Activated CD8-positive, alpha-beta memory T cell treated with anti-CD3 and anti-CD28 coated beads, Interleukin-2, amount 10 ng/mL, durations not matched to agents 7 days and 5 days (primary cell): ENCODE measurements at regions not wholly inside any gene's neighbourhood (a gene's known extent, or its start where the extent isn't known, plus 50 kb on each side); places are given as distances from the start of the nearest gene placed in this dataset.

ENCODE experiments used
- ATAC-seq: fragments of 150-1000 bp; cut with Tn5 transposase; one replicate; pipeline ENCODE4 v1.10.0; 2021; ENCODE audit warnings: moderate library complexity
- CTCF ChIA-PET: fragments of 350-600 bp; sonication (Branson Sonifier 250); formaldehyde crosslinking; loops from one replicate; lab custom pipeline; 2021; ENCODE audit warnings: antibody characterized with exemption; lab: Charles Lee
- DNase-seq: peaks from one replicate; pipeline ENCODE4 v3.0.0-alpha.2; 2020
- H3K27ac Mint-ChIP-seq: one replicate; pipeline ENCODE4 v1.8.0; 2021; ENCODE audit warnings: mild to moderate bottlenecking, mixed read lengths
- H3K27me3 Mint-ChIP-seq: one replicate; pipeline ENCODE4 v1.8.0; 2021; ENCODE audit warnings: mixed read lengths
- H3K36me3 Mint-ChIP-seq: one replicate; pipeline ENCODE4 v1.8.0; 2021; ENCODE audit warnings: mild to moderate bottlenecking, mixed read lengths
- H3K4me1 Mint-ChIP-seq: one replicate; pipeline ENCODE4 v1.8.0; 2021; ENCODE audit warnings: mixed read lengths
- H3K4me3 Mint-ChIP-seq: one replicate; pipeline ENCODE4 v1.8.0; 2021; ENCODE audit warnings: mild to moderate bottlenecking, moderate library complexity, mixed read lengths
- H3K9me3 Mint-ChIP-seq: one replicate; pipeline ENCODE4 v1.8.0; 2022; ENCODE audit warnings: low read depth, mixed read lengths

DNA sequence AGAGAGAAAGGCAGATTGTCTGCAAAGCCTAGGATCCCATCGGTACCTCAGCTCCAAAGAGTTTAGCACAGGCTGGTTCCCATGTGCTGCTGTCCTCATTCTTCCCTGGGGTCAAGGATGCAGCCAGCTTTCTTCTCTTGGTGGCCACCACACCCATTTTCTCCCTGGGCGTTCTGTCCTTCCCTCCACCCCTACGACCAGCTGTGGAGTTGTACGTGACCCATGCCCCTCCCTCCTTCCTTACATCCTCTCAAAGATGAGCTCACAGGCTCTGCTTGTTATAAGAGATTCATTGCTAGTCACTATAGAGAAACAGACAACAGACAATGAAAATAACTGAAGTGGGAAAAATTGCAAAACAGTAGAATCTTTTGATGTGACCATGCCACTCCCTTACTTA lies 74.0 kb upstream of the KLF3 start:
- Mint-ChIP-seq H3K4me1 (no peaks in the 10 kb centered on the region), H3K27ac (no peak overlapping the region), H3K9me3 (no peaks in the 10 kb centered on the region), H3K27me3 (no peaks in the 10 kb centered on the region), H3K4me3 (no peak overlapping the region), H3K36me3 (peaks cover 1% of the 10 kb centered on the region)
- no peak for DNase-seq
- no peak for ATAC-seq
- CTCF ChIA-PET: no interaction called here

- peaks cover 1% of the 10 kb centered on the region for H3K36me3 Mint-ChIP-seq
- ATAC-seq: no peak
- CTCF ChIA-PET: interaction anchor here (0.6 to 1.1 kb wide), 2 partner anchors 26 to 46 kb away, joined by 3 read pairs; no protein-coding TSS in a partner anchor
- no peak for DNase-seq
- H3K27me3 Mint-ChIP-seq: no peaks in the 10 kb centered on the region
- no peak overlapping the region for H3K4me3 Mint-ChIP-seq
- no peaks in the 10 kb centered on the region for H3K4me1 Mint-ChIP-seq
- H3K9me3 Mint-ChIP-seq: no peaks in the 10 kb centered on the region
- H3K27ac Mint-ChIP-seq: no peak overlapping the region
Observed at GRCh38 chr4:38591617-38592337, 72.2 kb upstream of the KLF3 start.

- DNase-seq: no peak
- Mint-ChIP-seq H3K36me3 (no peaks in the 10 kb centered on the region), H3K27me3 (no peaks in the 10 kb centered on the region), H3K4me3 (no peak overlapping the region), H3K4me1 (peaks cover 2% of the 10 kb centered on the region), H3K27ac (no peak overlapping the region), H3K9me3 (no peaks in the 10 kb centered on the region)
- CTCF ChIA-PET: no interaction called here
- ATAC-seq: no peak
Observed at GRCh38 chr4:38598489-38598888, 65.5 kb upstream of the KLF3 start.

- DNase-seq: no peak
- Mint-ChIP-seq H3K4me1 (peaks cover 17% of the 10 kb centered on the region), H3K9me3 (no peaks in the 10 kb centered on the region), H3K27ac (no peak overlapping the region), H3K27me3 (no peaks in the 10 kb centered on the region), H3K4me3 (no peak overlapping the region), H3K36me3 (no peaks in the 10 kb centered on the region)
- CTCF ChIA-PET: no interaction called here
- no peak for ATAC-seq
Observed at GRCh38 chr4:38600575-38600974, 63.4 kb upstream of the KLF3 start.

GRCh38 chr4:38601244-38601915 lies 62.6 kb upstream of the KLF3 start:
- ATAC-seq (no peak), DNase-seq (no peak)
- Mint-ChIP-seq H3K9me3 (no peaks in the 10 kb centered on the region), H3K4me3 (no peak overlapping the region), H3K4me1 (peaks cover 19% of the 10 kb centered on the region), H3K36me3 (no peaks in the 10 kb centered on the region), H3K27me3 (no peaks in the 10 kb centered on the region), H3K27ac (no peak overlapping the region)
- CTCF ChIA-PET: no interaction called here

DNA sequence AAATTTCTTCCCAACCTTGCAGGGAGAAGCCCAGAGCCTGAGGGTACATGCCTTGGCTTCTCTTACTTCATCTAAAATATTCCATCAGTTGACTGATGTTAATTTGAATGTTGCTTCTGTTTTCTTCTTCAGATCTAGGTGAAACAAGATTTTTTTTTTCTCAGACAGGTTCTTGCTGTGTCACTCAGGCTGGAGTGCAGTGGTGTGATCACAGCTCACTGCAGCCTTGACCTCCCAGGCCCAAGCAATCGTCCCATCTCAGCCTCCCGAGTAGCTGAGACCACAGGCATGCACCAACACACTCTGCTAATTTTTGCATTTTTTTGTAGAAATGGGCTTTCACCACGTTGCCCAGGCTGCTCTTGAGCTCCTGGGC lies 62.1 kb upstream of the KLF3 start:
- H3K4me1 Mint-ChIP-seq: peaks cover 19% of the 10 kb centered on the region
- no peaks in the 10 kb centered on the region for H3K36me3 Mint-ChIP-seq
- no peak overlapping the region for H3K27ac Mint-ChIP-seq
- no peak for ATAC-seq
- no peaks in the 10 kb centered on the region for H3K9me3 Mint-ChIP-seq
- no peaks in the 10 kb centered on the region for H3K27me3 Mint-ChIP-seq
- CTCF ChIA-PET: no interaction called here
- H3K4me3 Mint-ChIP-seq: no peak overlapping the region
- DNase-seq: no peak

- Mint-ChIP-seq H3K27ac (no peak overlapping the region), H3K36me3 (no peaks in the 10 kb centered on the region), H3K9me3 (no peaks in the 10 kb centered on the region), H3K27me3 (no peaks in the 10 kb centered on the region), H3K4me1 (peaks cover 18% of the 10 kb centered on the region), H3K4me3 (no peak overlapping the region)
- no peak for ATAC-seq
- DNase-seq: no peak
- CTCF ChIA-PET: no interaction called here
Observed at GRCh38 chr4:38603652-38604051, 60.3 kb upstream of the KLF3 start.

- Mint-ChIP-seq H3K4me1 (peaks cover 21% of the 10 kb centered on the region), H3K36me3 (no peaks in the 10 kb centered on the region), H3K27me3 (no peaks in the 10 kb centered on the region), H3K4me3 (no peak overlapping the region), H3K9me3 (no peaks in the 10 kb centered on the region), H3K27ac (no peak overlapping the region)
- DNase-seq (no peak), ATAC-seq (no peak)
- CTCF ChIA-PET: no interaction called here
Observed at GRCh38 chr4:38605181-38605752, 58.7 kb upstream of the KLF3 start.

DNA sequence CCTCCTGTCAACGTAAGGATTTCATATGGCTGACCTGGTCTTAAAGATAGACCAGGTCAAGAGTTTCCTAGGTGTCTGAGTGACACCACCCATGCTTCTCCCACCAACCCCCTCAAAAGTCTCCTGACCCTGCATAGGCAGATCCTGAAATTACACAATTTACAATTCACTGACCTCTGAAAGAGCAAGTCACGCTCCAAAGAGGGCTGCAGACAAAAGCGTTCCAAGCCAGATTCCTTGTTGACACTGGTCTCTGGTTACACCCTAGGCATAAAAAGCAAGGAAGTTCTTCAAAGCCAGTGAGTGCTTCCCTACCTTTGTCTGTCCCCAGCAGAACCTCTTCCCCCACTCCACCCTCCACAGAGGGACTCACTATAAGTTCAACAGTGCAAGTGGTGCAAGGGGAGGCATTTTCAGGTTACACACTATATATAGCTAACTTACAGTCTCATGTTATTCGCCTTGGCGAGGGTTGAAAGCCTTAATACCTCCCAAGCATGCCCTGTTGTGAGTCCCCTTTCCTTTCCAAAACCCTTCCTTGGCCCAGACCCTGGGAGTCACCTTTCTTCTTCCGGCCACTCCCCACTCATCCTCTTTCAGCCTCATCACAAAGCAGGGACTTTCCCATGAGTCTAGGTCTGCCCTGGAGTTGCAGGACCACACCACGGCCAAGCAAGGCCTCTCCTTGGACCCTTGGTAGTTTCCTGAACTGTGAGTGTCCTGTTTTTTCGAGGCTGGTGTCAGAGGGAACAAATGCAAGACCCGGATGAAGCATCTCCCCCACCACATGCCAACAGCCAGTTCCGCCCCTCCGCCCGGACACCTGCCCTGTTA lies 58.0 kb upstream of the KLF3 start:
- H3K4me3 Mint-ChIP-seq: no peak overlapping the region
- ATAC-seq: no peak
- no peaks in the 10 kb centered on the region for H3K9me3 Mint-ChIP-seq
- no peak for DNase-seq
- CTCF ChIA-PET: no interaction called here
- H3K27me3 Mint-ChIP-seq: no peaks in the 10 kb centered on the region
- H3K4me1 Mint-ChIP-seq: peaks cover 21% of the 10 kb centered on the region
- H3K27ac Mint-ChIP-seq: no peak overlapping the region
- no peaks in the 10 kb centered on the region for H3K36me3 Mint-ChIP-seq

GRCh38 chr4:38606587-38606905 lies 57.5 kb upstream of the KLF3 start:
- H3K27ac Mint-ChIP-seq: no peak overlapping the region
- CTCF ChIA-PET: no interaction called here
- no peaks in the 10 kb centered on the region for H3K36me3 Mint-ChIP-seq

DNA sequence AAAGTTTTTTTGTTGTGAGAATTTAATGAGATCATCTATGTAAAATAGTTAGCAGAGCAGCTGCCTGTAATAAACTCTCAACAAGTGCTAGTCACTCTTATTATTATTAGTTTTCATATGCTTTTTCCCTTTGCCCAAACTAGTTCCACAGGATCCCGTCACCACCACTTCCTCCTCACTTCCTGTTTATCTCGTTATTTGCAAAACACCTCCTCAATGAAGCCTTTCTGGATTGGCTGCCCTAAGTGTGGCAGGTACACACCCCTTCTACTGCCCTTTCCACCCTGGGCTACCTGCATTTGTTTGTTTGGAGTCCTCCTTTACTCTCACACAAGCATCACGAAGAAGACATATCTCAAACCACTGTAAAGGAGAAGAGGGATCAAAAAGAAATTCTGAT lies 54.4 kb upstream of the KLF3 start:
- CTCF ChIA-PET: no interaction called here
- DNase-seq (no peak), ATAC-seq (no peak)
- Mint-ChIP-seq H3K4me3 (no peak overlapping the region), H3K9me3 (no peaks in the 10 kb centered on the region), H3K27me3 (no peaks in the 10 kb centered on the region), H3K36me3 (no peaks in the 10 kb centered on the region), H3K4me1 (peaks cover 16% of the 10 kb centered on the region), H3K27ac (no peak overlapping the region)

More at GRCh38 chr4:38606587-38606905, 57.5 kb upstream of the KLF3 start:
- H3K27me3 Mint-ChIP-seq: no peaks in the 10 kb centered on the region
- no peak overlapping the region for H3K4me3 Mint-ChIP-seq
- DNase-seq (no peak), ATAC-seq (no peak)
- no peaks in the 10 kb centered on the region for H3K9me3 Mint-ChIP-seq
- peaks cover 21% of the 10 kb centered on the region for H3K4me1 Mint-ChIP-seq

DNA sequence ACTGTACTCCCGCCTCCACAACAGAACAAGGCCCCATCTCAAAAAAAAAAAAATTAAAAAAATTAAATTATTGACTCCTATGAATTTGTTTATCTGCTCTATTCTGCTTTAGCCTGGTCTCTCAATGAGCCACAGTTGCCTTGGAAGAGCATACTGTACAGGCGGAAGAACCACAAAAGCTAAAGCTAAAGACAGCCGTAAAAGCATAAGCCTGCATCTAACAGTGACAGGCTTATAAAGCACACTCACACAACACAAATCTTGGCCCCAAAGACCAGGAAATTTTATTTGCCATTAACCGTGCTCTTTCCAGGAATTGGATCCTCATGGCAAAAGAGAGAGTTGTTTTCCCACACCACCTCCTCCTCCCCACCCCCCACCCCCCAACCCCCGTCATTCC lies 53.5 kb upstream of the KLF3 start:
- CTCF ChIA-PET: no interaction called here
- peaks cover 11% of the 10 kb centered on the region for H3K4me1 Mint-ChIP-seq

GRCh38 chr4:38610966-38611431 lies 53.0 kb upstream of the KLF3 start:
- Mint-ChIP-seq H3K27ac (no peak overlapping the region), H3K9me3 (no peaks in the 10 kb centered on the region), H3K4me1 (peaks cover 10% of the 10 kb centered on the region), H3K4me3 (no peak overlapping the region), H3K36me3 (no peaks in the 10 kb centered on the region), H3K27me3 (no peaks in the 10 kb centered on the region)
- ATAC-seq (no peak), DNase-seq (no peak)
- CTCF ChIA-PET: no interaction called here

More for the DNA sequence above, 53.5 kb upstream of the KLF3 start:
- Mint-ChIP-seq H3K27ac (no peak overlapping the region), H3K4me3 (no peak overlapping the region), H3K27me3 (no peaks in the 10 kb centered on the region), H3K9me3 (no peaks in the 10 kb centered on the region), H3K36me3 (no peaks in the 10 kb centered on the region)
- ATAC-seq: no peak
- DNase-seq: no peak
